ENCODE measurements at regions not wholly inside any gene's neighbourhood (a gene's known extent, or its start where the extent isn't known, plus 50 kb on each side); places are given as distances from the start of the nearest gene placed in this dataset.

- no peak for TF ChIP-seq CTCF (IDR thresholded peaks at IDR 0.05)
- TF ChIP-seq POLR2A (IDR thresholded peaks at IDR 0.05), result no peak
- no peak for TF ChIP-seq EP300 (IDR thresholded peaks at IDR 0.05)
Measured at GRCh38 chr6:14645221-14645620, 527.6 kb downstream of the CD83 start.
